Peyer's patch (tissue), 4 donors: ENCODE measurements at regions not wholly inside any gene's neighbourhood (a gene's known extent, or its start where the extent isn't known, plus 50 kb on each side); places are given as distances from the start of the nearest gene placed in this dataset.

Source experiments
- DNase-seq, 3 donors: peaks; one replicate each; pipeline ENCODE4 v3.0.0-alpha.2; 2017 to 2019
- H3K27ac ChIP-seq, 4 donors: fragments of 200-600 bp; sonication (generic); one replicate each; pipeline ENCODE4 v1.5.1; 2016 to 2019
- H3K27me3 ChIP-seq, 2 donors: fragments of 200-600 bp; sonication (generic); one replicate each; pipeline ENCODE4 v1.5.1; 2019
- H3K36me3 ChIP-seq, 3 donors: fragments of 200-600 bp; sonication (generic); one replicate each; pipeline ENCODE4 v1.5.1; 2016 to 2019
- H3K4me1 ChIP-seq, 4 donors: fragments of 200-600 bp; sonication (generic); one replicate each; pipeline ENCODE4 v1.5.1; 2016 to 2019
- H3K4me3 ChIP-seq, 4 donors: fragments of 200-600 bp; sonication (generic); 1 replicate in 3 of 4; 2 replicates in 1 of 4; pipeline ENCODE4 v1.5.1; 2016 to 2019; ENCODE audit warnings: mild to moderate bottlenecking in 1 of 4
- H3K9me3 ChIP-seq, 4 donors: fragments of 200-600 bp; sonication (generic); one replicate each; pipeline ENCODE4 v1.5.1; 2016 to 2019; ENCODE audit warnings: mild to moderate bottlenecking in 1 of 4
- POLR2A ChIP-seq, 2 donors: fragments of 450-650 bp; IDR thresholded peaks; one replicate each; pipeline ENCODE4 v1.5.1; 2017; ENCODE audit warnings: antibody characterized with exemption in 2 of 2, mild to moderate bottlenecking in 2 of 2, moderate library complexity in 2 of 2
- TF ChIP-seq, protein P1 (sequence below), 6 experiments: fragments of 450-650 bp in 4 of 6; fragments of 200-600 bp in 2 of 6; sonication (generic) in 1 of 6; IDR thresholded peaks; one replicate each; pipeline ENCODE4 v1.5.1; 2017 to 2019; ENCODE audit warnings: antibody characterized with exemption in 6 of 6, mild to moderate bottlenecking in 3 of 6, moderate library complexity in 1 of 6

DNA sequence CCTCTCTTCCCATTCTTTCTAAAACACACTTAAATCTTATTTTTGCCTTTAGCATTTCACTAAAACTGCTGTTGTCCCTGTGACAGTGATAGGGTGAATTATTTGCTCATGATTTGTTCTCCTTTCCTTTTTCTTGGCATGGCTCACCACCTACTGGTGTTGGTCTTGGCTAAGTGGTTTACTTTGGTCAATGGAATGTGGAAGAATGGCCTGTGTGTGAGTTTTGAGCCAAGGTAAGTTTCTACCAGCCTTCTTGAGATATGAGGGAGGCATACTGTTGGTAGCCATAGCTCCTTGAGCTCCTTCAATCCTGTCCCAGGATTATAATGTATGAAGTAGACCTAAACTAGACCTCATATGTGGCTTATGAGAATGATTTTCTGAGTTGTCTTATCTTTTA is 506.3 kb upstream of the RAG2 start:
- no peak for DNase-seq
- Histone ChIP-seq H3K36me3 (no peaks in the 10 kb centered on the region), H3K27me3 (no peaks in the 10 kb centered on the region), H3K27ac (no peak overlapping the region), H3K4me1 (no peaks in the 10 kb centered on the region), H3K4me3 (no peak overlapping the region), H3K9me3 (no peaks in the 10 kb centered on the region)
- TF ChIP-seq, protein P1, sequence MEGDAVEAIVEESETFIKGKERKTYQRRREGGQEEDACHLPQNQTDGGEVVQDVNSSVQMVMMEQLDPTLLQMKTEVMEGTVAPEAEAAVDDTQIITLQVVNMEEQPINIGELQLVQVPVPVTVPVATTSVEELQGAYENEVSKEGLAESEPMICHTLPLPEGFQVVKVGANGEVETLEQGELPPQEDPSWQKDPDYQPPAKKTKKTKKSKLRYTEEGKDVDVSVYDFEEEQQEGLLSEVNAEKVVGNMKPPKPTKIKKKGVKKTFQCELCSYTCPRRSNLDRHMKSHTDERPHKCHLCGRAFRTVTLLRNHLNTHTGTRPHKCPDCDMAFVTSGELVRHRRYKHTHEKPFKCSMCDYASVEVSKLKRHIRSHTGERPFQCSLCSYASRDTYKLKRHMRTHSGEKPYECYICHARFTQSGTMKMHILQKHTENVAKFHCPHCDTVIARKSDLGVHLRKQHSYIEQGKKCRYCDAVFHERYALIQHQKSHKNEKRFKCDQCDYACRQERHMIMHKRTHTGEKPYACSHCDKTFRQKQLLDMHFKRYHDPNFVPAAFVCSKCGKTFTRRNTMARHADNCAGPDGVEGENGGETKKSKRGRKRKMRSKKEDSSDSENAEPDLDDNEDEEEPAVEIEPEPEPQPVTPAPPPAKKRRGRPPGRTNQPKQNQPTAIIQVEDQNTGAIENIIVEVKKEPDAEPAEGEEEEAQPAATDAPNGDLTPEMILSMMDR (IDR thresholded peaks at IDR 0.05) = no peak
- no peak for TF ChIP-seq POLR2A (IDR thresholded peaks at IDR 0.05)

DNA sequence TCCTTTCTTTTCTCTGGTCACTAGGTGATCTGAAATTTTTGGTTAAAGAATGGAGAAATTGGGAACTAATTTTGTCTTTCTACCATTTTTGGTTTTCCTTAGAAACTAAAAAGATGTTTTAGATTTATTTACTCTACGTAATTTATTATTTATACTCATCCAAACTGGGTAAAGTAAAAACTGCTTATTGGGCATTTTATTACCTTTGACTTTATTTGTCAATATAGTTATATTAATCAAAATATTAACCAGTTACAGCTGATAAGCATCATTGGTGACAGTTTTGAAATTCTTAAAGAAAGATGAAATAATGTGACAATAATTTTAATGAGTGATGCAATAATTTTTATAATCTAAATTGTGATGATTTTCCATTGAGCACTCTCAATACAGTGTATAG is 502.0 kb upstream of the RAG2 start:
- no peak for DNase-seq
- Histone ChIP-seq H3K27me3 (no peaks in the 10 kb centered on the region), H3K4me1 (no peaks in the 10 kb centered on the region), H3K27ac (no peak overlapping the region), H3K36me3 (no peaks in the 10 kb centered on the region), H3K9me3 (no peaks in the 10 kb centered on the region), H3K4me3 (no peak overlapping the region)
- no peak for TF ChIP-seq POLR2A (IDR thresholded peaks at IDR 0.05)
- TF ChIP-seq, protein P1 (IDR thresholded peaks at IDR 0.05) = no peak

DNA sequence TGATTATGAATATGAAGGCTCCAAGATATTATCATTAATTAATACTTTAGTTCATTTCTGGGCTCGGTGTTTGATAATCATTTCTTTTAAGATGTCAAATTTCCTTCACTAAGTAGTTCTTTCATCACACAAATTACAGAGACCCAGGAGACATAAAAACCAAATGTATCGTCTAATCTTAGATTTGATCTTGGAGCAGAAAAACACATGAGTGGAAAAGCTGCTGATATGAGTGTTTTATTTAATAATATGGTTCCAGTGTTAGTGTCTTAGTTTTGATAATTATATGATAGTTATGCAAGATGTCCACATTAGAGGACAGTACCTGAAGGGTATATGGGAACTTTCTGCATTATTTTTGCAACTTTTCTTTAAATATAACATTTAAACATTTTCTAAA is 494.5 kb upstream of the RAG2 start:
- H3K4me1 ChIP-seq = no peaks in the 10 kb centered on the region
- H3K9me3 ChIP-seq = no peaks in the 10 kb centered on the region
- H3K27me3 ChIP-seq = no peaks in the 10 kb centered on the region
- H3K4me3 ChIP-seq = no peak overlapping the region
- DNase-seq = no peak
- TF ChIP-seq, protein P1 (IDR thresholded peaks at IDR 0.05) = no peak
- no peak for TF ChIP-seq POLR2A (IDR thresholded peaks at IDR 0.05)
- H3K27ac ChIP-seq = no peak overlapping the region
- H3K36me3 ChIP-seq = no peaks in the 10 kb centered on the region

DNA sequence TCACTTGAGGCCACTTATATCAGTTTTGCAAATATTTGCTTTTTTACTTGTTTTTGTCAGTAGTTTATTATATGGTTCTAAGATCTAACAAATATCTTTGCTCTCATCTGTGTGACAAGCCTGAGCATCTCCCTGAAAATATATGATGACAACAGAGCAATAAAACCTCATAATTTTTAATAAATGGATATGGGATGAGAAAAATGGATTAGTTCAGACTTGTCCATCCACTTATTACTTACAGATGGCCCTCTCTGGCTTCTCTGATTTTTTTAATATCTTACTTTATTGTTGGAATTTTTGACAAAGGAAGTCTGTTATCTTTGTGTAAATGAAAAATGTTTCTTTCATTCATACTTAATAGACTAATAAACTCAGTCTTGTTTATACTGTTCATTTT is 491.4 kb upstream of the RAG2 start:
- TF ChIP-seq, protein P1 (IDR thresholded peaks at IDR 0.05) = no peak
- no peak for TF ChIP-seq POLR2A (IDR thresholded peaks at IDR 0.05)
- DNase-seq = no peak
- Histone ChIP-seq H3K27me3 (no peaks in the 10 kb centered on the region), H3K9me3 (no peaks in the 10 kb centered on the region), H3K4me1 (no peaks in the 10 kb centered on the region), H3K27ac (no peak overlapping the region), H3K4me3 (no peak overlapping the region), H3K36me3 (no peaks in the 10 kb centered on the region)

DNA sequence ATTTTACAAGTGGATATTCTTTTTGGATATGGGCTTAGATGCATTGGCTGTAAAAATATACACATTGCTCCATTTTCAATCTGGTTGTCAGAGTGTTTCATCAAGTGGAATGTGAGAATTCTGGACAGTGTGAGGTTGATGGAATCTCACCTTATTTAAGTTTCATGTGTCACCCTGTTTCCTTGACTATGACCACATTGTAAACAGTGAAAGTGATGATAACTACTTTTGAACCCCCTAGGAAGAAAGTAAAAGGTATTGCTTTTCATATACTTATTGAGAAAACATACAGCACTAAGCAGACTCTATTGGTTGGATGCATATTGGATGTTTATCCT is 490.5 kb upstream of the RAG2 start:
- Histone ChIP-seq H3K27me3 (no peaks in the 10 kb centered on the region), H3K4me1 (no peaks in the 10 kb centered on the region), H3K36me3 (no peaks in the 10 kb centered on the region), H3K4me3 (no peak overlapping the region), H3K27ac (no peak overlapping the region), H3K9me3 (no peaks in the 10 kb centered on the region)
- TF ChIP-seq, protein P1 (IDR thresholded peaks at IDR 0.05) = no peak
- TF ChIP-seq POLR2A (IDR thresholded peaks at IDR 0.05) = no peak
- no peak for DNase-seq
